CD14-positive monocyte (primary cell): ENCODE measurements at regions not wholly inside any gene's neighbourhood (a gene's known extent, or its start where the extent isn't known, plus 50 kb on each side); places are given as distances from the start of the nearest gene placed in this dataset.

Source experiments
- DNase-seq, 3 donors: peaks; one replicate each; pipeline ENCODE4 v3.0.0-alpha.2; 2011 to 2022
- H2AFZ ChIP-seq: 2 replicates; pipeline ENCODE4 v1.6.0; 2012; ENCODE audit warnings: mild to moderate bottlenecking, low read depth, low read length, inconsistent platforms; ENCODE audit not compliant: insufficient read depth, poor library complexity, severe bottlenecking
- H3K27ac ChIP-seq, 2 donors: 1 replicate in 1 of 2; 2 replicates in 1 of 2; pipeline ENCODE4 v1.5.1; 2012 to 2013; ENCODE audit warnings: low read length in 2 of 2, control low read depth in 1 of 2, inconsistent platforms in 1 of 2, low read depth in 1 of 2, mild to moderate bottlenecking in 1 of 2
- H3K27me3 ChIP-seq, 2 donors: one replicate each; pipeline versions ENCODE4 v1.6.0 to v1.6.1; 2011 to 2013; ENCODE audit warnings: low read length in 2 of 2; ENCODE audit not compliant: control insufficient read depth in 2 of 2, insufficient read depth in 2 of 2
- H3K36me3 ChIP-seq, 2 donors: replicated peaks in 1 of 2; 1 replicate in 1 of 2; 2 replicates in 1 of 2; pipeline versions ENCODE4 v1.5.1 to v1.6.1; 2012 to 2013; ENCODE audit warnings: low read length in 2 of 2, control low read depth in 1 of 2, inconsistent platforms in 1 of 2, mild to moderate bottlenecking in 1 of 2; ENCODE audit not compliant: insufficient read depth in 2 of 2, control insufficient read depth in 1 of 2
- H3K4me1 ChIP-seq, 2 donors: 1 replicate in 1 of 2; 2 replicates in 1 of 2; pipeline versions ENCODE4 v1.5.1 to v1.6.1; 2012 to 2013; ENCODE audit warnings: low read length in 2 of 2, control low read depth in 1 of 2, inconsistent platforms in 1 of 2, mild to moderate bottlenecking in 1 of 2, moderate library complexity in 1 of 2; ENCODE audit not compliant: insufficient read depth in 2 of 2, control insufficient read depth in 1 of 2
- H3K4me2 ChIP-seq: replicated peaks from 2 replicates; pipeline ENCODE3; 2012; ENCODE audit warnings: low read length, moderate library complexity, mild to moderate bottlenecking; ENCODE audit not compliant: poor library complexity, severe bottlenecking; ENCODE audit errors: extremely low read depth
- H3K4me3 ChIP-seq, 3 experiments: fragments of 200-600 bp in 1 of 3; sonication (generic) in 1 of 3; replicated peaks in 1 of 3; 1 replicate in 2 of 3; 2 replicates in 1 of 3; pipeline ENCODE4 v1.5.1; 2011 to 2013; ENCODE audit warnings: low read length in 3 of 3, mild to moderate bottlenecking in 3 of 3, control low read depth in 2 of 3, low read depth in 2 of 3, inconsistent platforms in 1 of 3, moderate library complexity in 1 of 3
- H3K79me2 ChIP-seq: 2 replicates; pipeline ENCODE4 v1.6.0; 2012; ENCODE audit warnings: mild to moderate bottlenecking, control low read depth, inconsistent platforms, low read length, moderate library complexity; ENCODE audit not compliant: insufficient read depth
- H3K9ac ChIP-seq: 2 replicates; pipeline ENCODE4 v1.6.0; 2017; ENCODE audit warnings: low read length, mild to moderate bottlenecking; ENCODE audit not compliant: insufficient read depth, poor library complexity, severe bottlenecking
- H3K9me3 ChIP-seq, 2 donors: replicated peaks in 1 of 2; 1 replicate in 1 of 2; 2 replicates in 1 of 2; pipeline versions ENCODE4 v1.5.1 to v1.6.1; 2012 to 2013; ENCODE audit warnings: low read length in 2 of 2, control low read depth in 1 of 2; ENCODE audit not compliant: control insufficient read depth in 1 of 2, insufficient read depth in 1 of 2
- H4K20me1 ChIP-seq: 2 replicates; pipeline ENCODE4 v1.6.0; 2012; ENCODE audit warnings: mild to moderate bottlenecking, low read length, control low read depth, moderate library complexity; ENCODE audit not compliant: insufficient read depth
- H3K27ac Mint-ChIP-seq, 7 donors: one replicate each; pipeline ENCODE4 v1.8.0; 2020; ENCODE audit warnings: mild to moderate bottlenecking in 7 of 7, mixed read lengths in 7 of 7, moderate library complexity in 6 of 7, inconsistent platforms in 2 of 7
- H3K27me3 Mint-ChIP-seq, 3 donors: one replicate each; pipeline ENCODE4 v1.8.0; 2021 to 2022; ENCODE audit warnings: low read depth in 3 of 3, mild to moderate bottlenecking in 3 of 3, mixed read lengths in 3 of 3, moderate library complexity in 3 of 3, inconsistent platforms in 1 of 3
- H3K36me3 Mint-ChIP-seq, 2 donors: one replicate each; pipeline ENCODE4 v1.8.0; 2020; ENCODE audit warnings: mixed read lengths in 2 of 2, inconsistent platforms in 1 of 2, mild to moderate bottlenecking in 1 of 2
- H3K4me1 Mint-ChIP-seq: one replicate; pipeline ENCODE4 v1.8.0; 2020; ENCODE audit warnings: mild to moderate bottlenecking, mixed read lengths
- H3K4me3 Mint-ChIP-seq, 2 donors: one replicate each; pipeline ENCODE4 v1.8.0; 2020; ENCODE audit warnings: mild to moderate bottlenecking in 2 of 2, mixed read lengths in 2 of 2, moderate library complexity in 1 of 2
- H3K9me3 Mint-ChIP-seq, 7 donors: one replicate each; pipeline ENCODE4 v1.8.0; 2020 to 2022; ENCODE audit warnings: mixed read lengths in 7 of 7, mild to moderate bottlenecking in 6 of 7, moderate library complexity in 6 of 7, inconsistent platforms in 2 of 7
- WGBS: methylation state at CpG from one replicate; pipeline ENCODE4 v1.1.5; 2013; ENCODE audit warnings: missing lambda C conversion rate; ENCODE audit not compliant: insufficient coverage; 5-methylcytosine and 5-hydroxymethylcytosine counted together
- intact Hi-C, 2 donors: fragments of 100-400 bp; cut with micrococcal nuclease; formaldehyde crosslinking; loops; one replicate each; pipeline versions ENCODE4 v1.15.0 to v1.15.1; 2023
- TF ChIP-seq, protein P1 (sequence below): fragments of 200-600 bp; IDR thresholded peaks from one replicate; pipeline ENCODE4 v1.8.0; 2022; ENCODE audit warnings: antibody characterized with exemption, mild to moderate bottlenecking

DNA sequence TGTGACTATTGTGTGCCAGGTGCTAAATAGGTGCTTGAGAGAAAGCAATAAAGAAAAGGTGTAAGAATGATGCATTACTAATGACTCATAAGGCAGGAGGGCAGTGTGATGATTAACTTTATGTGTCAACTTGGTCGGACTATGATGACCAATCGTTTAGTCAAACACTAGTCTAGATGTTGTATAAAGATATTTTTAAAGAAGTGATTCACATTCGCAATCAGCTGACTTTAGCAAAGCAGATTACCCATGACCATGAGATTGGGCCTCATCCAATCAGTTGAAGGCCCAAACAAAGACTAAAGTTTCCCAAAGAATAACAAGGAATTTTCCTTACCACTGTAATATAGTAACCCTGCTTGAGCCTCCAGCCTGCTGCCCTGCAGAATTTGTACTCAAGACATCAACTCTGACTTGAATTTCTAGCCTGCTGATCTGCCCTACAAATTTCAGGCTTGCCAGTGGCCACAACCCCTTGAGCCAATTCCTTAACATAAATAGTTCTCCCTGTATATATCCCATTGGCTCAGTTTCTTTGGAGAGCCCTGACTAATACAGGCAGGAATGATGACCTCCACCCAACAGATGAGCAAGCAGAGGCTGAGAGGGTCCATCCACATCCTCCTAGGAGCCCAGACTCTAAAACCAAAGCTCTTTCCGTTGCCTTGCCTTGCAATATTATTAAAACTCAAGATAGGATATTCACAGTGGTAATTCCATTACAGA lies 132.6 kb downstream of the ACTR3 start:
- H3K27ac ChIP-seq = no peak overlapping the region
- peaks cover 0 to 8% of the 10 kb centered on the region in 2 donors for H3K9me3 ChIP-seq
- Mint-ChIP-seq H3K36me3 (no peaks in the 10 kb centered on the region), H3K9me3 (peaks cover 2 to 20% (median 11%) of the 10 kb centered on the region in 7 donors), H3K27me3 (peaks cover 2 to 6% (median 3%) of the 10 kb centered on the region in 3 donors), H3K27ac (no peak overlapping the region), H3K4me1 (no peaks in the 10 kb centered on the region), H3K4me3 (no peak overlapping the region)
- DNase-seq = peak in 1 of 3 donors; percentile 8
- H4K20me1 ChIP-seq = no peaks in the 10 kb centered on the region
- H3K27me3 ChIP-seq = no peaks in the 10 kb centered on the region
- H3K4me2 ChIP-seq = no peak overlapping the region
- 100% methylated on average over 2 of the region's 4 CpGs for WGBS
- no peaks in the 10 kb centered on the region for H3K36me3 ChIP-seq
- intact Hi-C loops = no loop called here
- TF ChIP-seq, protein P1, sequence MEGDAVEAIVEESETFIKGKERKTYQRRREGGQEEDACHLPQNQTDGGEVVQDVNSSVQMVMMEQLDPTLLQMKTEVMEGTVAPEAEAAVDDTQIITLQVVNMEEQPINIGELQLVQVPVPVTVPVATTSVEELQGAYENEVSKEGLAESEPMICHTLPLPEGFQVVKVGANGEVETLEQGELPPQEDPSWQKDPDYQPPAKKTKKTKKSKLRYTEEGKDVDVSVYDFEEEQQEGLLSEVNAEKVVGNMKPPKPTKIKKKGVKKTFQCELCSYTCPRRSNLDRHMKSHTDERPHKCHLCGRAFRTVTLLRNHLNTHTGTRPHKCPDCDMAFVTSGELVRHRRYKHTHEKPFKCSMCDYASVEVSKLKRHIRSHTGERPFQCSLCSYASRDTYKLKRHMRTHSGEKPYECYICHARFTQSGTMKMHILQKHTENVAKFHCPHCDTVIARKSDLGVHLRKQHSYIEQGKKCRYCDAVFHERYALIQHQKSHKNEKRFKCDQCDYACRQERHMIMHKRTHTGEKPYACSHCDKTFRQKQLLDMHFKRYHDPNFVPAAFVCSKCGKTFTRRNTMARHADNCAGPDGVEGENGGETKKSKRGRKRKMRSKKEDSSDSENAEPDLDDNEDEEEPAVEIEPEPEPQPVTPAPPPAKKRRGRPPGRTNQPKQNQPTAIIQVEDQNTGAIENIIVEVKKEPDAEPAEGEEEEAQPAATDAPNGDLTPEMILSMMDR = no peak
- no peaks in the 10 kb centered on the region for H3K79me2 ChIP-seq
- no peak overlapping the region for H3K9ac ChIP-seq
- H3K4me1 ChIP-seq = no peaks in the 10 kb centered on the region
- H2AFZ ChIP-seq = no peak overlapping the region
- no peak overlapping the region for H3K4me3 ChIP-seq

DNA sequence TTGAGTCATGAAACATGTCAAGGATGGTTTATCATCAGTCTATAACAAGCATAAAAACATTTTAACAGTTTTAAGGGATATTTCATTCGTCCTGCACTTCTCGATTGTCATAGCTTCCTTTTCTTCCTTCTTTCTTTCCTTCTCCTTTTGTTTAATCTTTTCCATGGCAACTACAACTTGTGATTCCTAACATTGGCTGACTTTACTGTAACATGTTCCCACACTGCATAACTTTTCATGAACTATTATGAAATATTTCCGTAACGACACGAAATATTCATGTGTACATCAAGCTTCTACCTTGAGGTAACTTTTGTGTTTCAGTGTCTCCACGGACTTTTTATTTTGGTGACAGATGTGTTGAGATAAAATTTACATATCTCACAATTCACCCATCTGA lies 134.4 kb downstream of the ACTR3 start:
- no CpG with 5 or more reads among the region's 6 CpGs for WGBS
- H3K36me3 Mint-ChIP-seq = no peaks in the 10 kb centered on the region

More for the DNA sequence above, 134.4 kb downstream of the ACTR3 start:
- TF ChIP-seq, protein P1 = no peak
- Histone ChIP-seq H3K9ac (no peak overlapping the region), H3K79me2 (no peaks in the 10 kb centered on the region), H3K36me3 (no peaks in the 10 kb centered on the region), H3K9me3 (peaks cover 0 to 3% of the 10 kb centered on the region in 2 donors), H2AFZ (no peak overlapping the region), H3K4me3 (no peak overlapping the region), H3K27me3 (no peaks in the 10 kb centered on the region), H3K4me2 (no peak overlapping the region), H4K20me1 (no peaks in the 10 kb centered on the region), H3K4me1 (no peaks in the 10 kb centered on the region), H3K27ac (no peak overlapping the region)
- intact Hi-C loops = no loop called here
- Mint-ChIP-seq H3K4me1 (no peaks in the 10 kb centered on the region), H3K27ac (no peak overlapping the region), H3K27me3 (peaks cover 4 to 9% (median 8%) of the 10 kb centered on the region in 3 donors), H3K4me3 (no peak overlapping the region), H3K9me3 (peaks cover 6 to 15% (median 11%) of the 10 kb centered on the region in 7 donors)
- no peak for DNase-seq
